H1 (cell line): ENCODE measurements at regions not wholly inside any gene's neighbourhood (a gene's known extent, or its start where the extent isn't known, plus 50 kb on each side); places are given as distances from the start of the nearest gene placed in this dataset.

Source experiments
- CTCF ChIA-PET: fragments of 300-600 bp; sonication (Branson Sonifier 250); formaldehyde crosslinking; loops from one replicate; lab custom pipeline; 2021; ENCODE audit not compliant: partially characterized antibody; lab: Charles Lee
- POLR2A ChIA-PET: fragments of 300-600 bp; sonication (Branson Sonifier 250); formaldehyde crosslinking; loops from one replicate; lab custom pipeline; 2021; ENCODE audit warnings: inconsistent platforms; ENCODE audit not compliant: partially characterized antibody; lab: Charles Lee
- DNase-seq, 2 experiments: peaks; one replicate each; pipeline versions ENCODE4 v3.0.0 to v3.0.0-alpha.2; 2010 to 2022; ENCODE audit warnings: low spot score in 2 of 2, low read depth in 1 of 2, mixed read lengths in 1 of 2
- FAIRE-seq: peaks from 2 replicates; lab custom pipeline; 2011; peaks lifted over from hg19 to GRCh38; lab: Jason Lieb, UNC
- H2AFZ ChIP-seq: 2 replicates; pipeline ENCODE4 v1.8.1; 2012; ENCODE audit warnings: low read length, inconsistent platforms
- H2AK5ac ChIP-seq: 2 replicates; pipeline ENCODE4 v1.6.1; 2013; ENCODE audit warnings: low read depth, low read length
- H2BK120ac ChIP-seq: replicated peaks from 2 replicates; pipeline ENCODE3; 2013; ENCODE audit warnings: low read depth, low read length, inconsistent platforms
- H2BK12ac ChIP-seq: 2 replicates; pipeline ENCODE4 v1.6.1; 2013; ENCODE audit warnings: low read depth, low read length
- H2BK15ac ChIP-seq: 2 replicates; pipeline ENCODE4 v1.6.1; 2013; ENCODE audit warnings: low read length
- H2BK20ac ChIP-seq: 2 replicates; pipeline ENCODE4 v1.6.1; 2013; ENCODE audit warnings: low read length
- H2BK5ac ChIP-seq: 2 replicates; pipeline ENCODE4 v1.6.1; 2013; ENCODE audit warnings: low read depth, low read length
- H3K14ac ChIP-seq: 2 replicates; pipeline ENCODE4 v1.6.1; 2013; ENCODE audit warnings: inconsistent platforms; ENCODE audit not compliant: insufficient read length
- H3K18ac ChIP-seq: 2 replicates; pipeline ENCODE4 v1.6.1; 2013; ENCODE audit warnings: low read length; ENCODE audit errors: extremely low read depth
- H3K23ac ChIP-seq: 2 replicates; pipeline ENCODE4 v1.6.1; 2013; ENCODE audit warnings: inconsistent platforms; ENCODE audit not compliant: insufficient read length
- H3K23me2 ChIP-seq: 2 replicates; pipeline ENCODE4 v1.6.1; 2013; ENCODE audit warnings: low read depth, low read length
- H3K27ac ChIP-seq: 2 replicates; pipeline ENCODE4 v1.6.1; 2011; ENCODE audit warnings: low read depth, low read length, inconsistent platforms
- H3K27me3 ChIP-seq, 4 experiments: replicated peaks in 1 of 4; 1 replicate in 1 of 4; 2 replicates in 3 of 4; pipeline versions ENCODE4 v1.6.1 to v1.8.1; 2011 to 2013; ENCODE audit warnings: low read length in 3 of 4, mild to moderate bottlenecking in 3 of 4, inconsistent platforms in 2 of 4, mixed read lengths in 2 of 4, moderate library complexity in 1 of 4; ENCODE audit not compliant: control insufficient read depth in 3 of 4, insufficient read depth in 3 of 4; ENCODE audit errors: extremely low read depth in 1 of 4
- H3K36me3 ChIP-seq, 4 experiments: 2 replicates each; pipeline versions ENCODE4 v1.6.1 to v1.8.1; 2011 to 2013; ENCODE audit warnings: mild to moderate bottlenecking in 4 of 4, low read length in 3 of 4, moderate library complexity in 2 of 4, control low read depth in 1 of 4, inconsistent platforms in 1 of 4; ENCODE audit not compliant: insufficient read depth in 4 of 4, control insufficient read depth in 2 of 4
- H3K4ac ChIP-seq: replicated peaks from 2 replicates; pipeline ENCODE3; 2013; ENCODE audit warnings: low read length, low read depth, mixed read lengths, inconsistent platforms; ENCODE audit not compliant: insufficient read length
- H3K4me1 ChIP-seq, 4 experiments: replicated peaks in 1 of 4; 1 replicate in 1 of 4; 2 replicates in 3 of 4; pipeline versions ENCODE4 v1.6.1 to v1.8.1; 2011 to 2013; ENCODE audit warnings: low read length in 3 of 4, inconsistent platforms in 2 of 4, mixed read lengths in 1 of 4; ENCODE audit not compliant: insufficient read depth in 4 of 4, control insufficient read depth in 3 of 4
- H3K4me2 ChIP-seq, 2 experiments: 2 replicates each; pipeline versions ENCODE4 v1.6.1 to v1.8.1; 2011 to 2013; ENCODE audit warnings: low read depth in 2 of 2, low read length in 2 of 2, control low read depth in 1 of 2, inconsistent platforms in 1 of 2, mild to moderate bottlenecking in 1 of 2; ENCODE audit not compliant: insufficient read depth in 1 of 2
- H3K4me3 ChIP-seq, 4 experiments: fragments of 200-600, 300-600 bp in 1 of 4; sonication (generic), shearing (Covaris generic), sonication (Bioruptor Twin) in 1 of 4; 2 replicates each; pipeline versions ENCODE4 v1.5.1 to v1.8.1; 2011 to 2016; ENCODE audit warnings: low read length in 4 of 4, low read depth in 3 of 4, control low read depth in 2 of 4, inconsistent platforms in 2 of 4, mild to moderate bottlenecking in 2 of 4, mixed read lengths in 1 of 4, moderate library complexity in 1 of 4; ENCODE audit not compliant: insufficient read depth in 2 of 4; ENCODE audit errors: extremely low read depth in 1 of 4
- H3K56ac ChIP-seq: replicated peaks from 2 replicates; pipeline ENCODE3; 2013; ENCODE audit warnings: low read depth, mild to moderate bottlenecking, mixed read lengths, low read length, inconsistent platforms; ENCODE audit not compliant: insufficient read length
- H3K79me1 ChIP-seq: 2 replicates; pipeline ENCODE4 v1.6.1; 2013; ENCODE audit warnings: low read depth, low read length, control low read depth
- H3K79me2 ChIP-seq, 2 experiments: 2 replicates each; pipeline versions ENCODE4 v1.6.1 to v1.8.1; 2012 to 2013; ENCODE audit warnings: low read length in 2 of 2, mild to moderate bottlenecking in 2 of 2, inconsistent platforms in 1 of 2; ENCODE audit not compliant: insufficient read depth in 2 of 2, control insufficient read depth in 1 of 2
- H3K9ac ChIP-seq, 4 experiments: replicated peaks in 1 of 4; 1 replicate in 1 of 4; 2 replicates in 3 of 4; pipeline versions ENCODE4 v1.6.1 to v1.8.1; 2011 to 2013; ENCODE audit warnings: low read depth in 3 of 4, low read length in 3 of 4, control low read depth in 2 of 4, mild to moderate bottlenecking in 2 of 4, moderate library complexity in 2 of 4, inconsistent platforms in 1 of 4; ENCODE audit errors: extremely low read depth in 1 of 4
- H3K9me3 ChIP-seq, 2 experiments: 2 replicates each; pipeline versions ENCODE4 v1.6.1 to v1.8.1; 2012 to 2013; ENCODE audit warnings: mild to moderate bottlenecking in 2 of 2, moderate library complexity in 2 of 2, control low read depth in 1 of 2, inconsistent platforms in 1 of 2, low read depth in 1 of 2, low read length in 1 of 2, mixed read lengths in 1 of 2; ENCODE audit not compliant: insufficient read depth in 2 of 2
- H4K20me1 ChIP-seq, 2 experiments: replicated peaks in 1 of 2; 2 replicates each; pipeline versions ENCODE3 to v1.8.1; 2011 to 2013; ENCODE audit warnings: inconsistent platforms in 2 of 2, low read length in 2 of 2, mild to moderate bottlenecking in 1 of 2; ENCODE audit not compliant: insufficient read depth in 2 of 2, control insufficient read depth in 1 of 2
- H4K5ac ChIP-seq: 2 replicates; pipeline ENCODE4 v1.6.1; 2013; ENCODE audit warnings: low read length, low read depth, mixed read lengths, inconsistent platforms; ENCODE audit not compliant: insufficient read length
- H4K8ac ChIP-seq: 2 replicates; pipeline ENCODE4 v1.8.0; 2013; ENCODE audit warnings: mild to moderate bottlenecking, moderate library complexity, low read length, inconsistent platforms; ENCODE audit not compliant: insufficient read depth; ENCODE audit errors: extremely low read depth
- H4K91ac ChIP-seq: replicated peaks from 2 replicates; pipeline ENCODE3; 2013; ENCODE audit warnings: low read length, mixed read lengths, inconsistent platforms; ENCODE audit not compliant: insufficient read length
- ASH2L ChIP-seq: fragments of 200-600, 300-600 bp; sonication (generic); IDR thresholded peaks from one replicate; pipeline ENCODE4 v1.7.1; 2017; ENCODE audit warnings: low read length
- CHD1 ChIP-seq: IDR thresholded peaks from 2 replicates; pipeline ENCODE4 v1.6.1; 2012; ENCODE audit warnings: low read depth, low read length, improper control_type of control experiment
- KDM5A ChIP-seq: fragments of 200-600 bp; IDR thresholded peaks from 2 replicates; pipeline ENCODE4 v1.7.1; 2012; ENCODE audit warnings: mild to moderate bottlenecking, low read length, inconsistent platforms, mixed read lengths
- MAFK ChIP-seq: IDR thresholded peaks from 2 replicates; pipeline ENCODE4 v1.6.1; 2012; ENCODE audit warnings: low read depth, mild to moderate bottlenecking, improper control_type of control experiment, low read length
- SP4 ChIP-seq: IDR thresholded peaks from 2 replicates; pipeline ENCODE4 v1.6.1; 2012; ENCODE audit warnings: low read length, inconsistent platforms
- SRF ChIP-seq: IDR thresholded peaks from 2 replicates; pipeline ENCODE4 v1.6.1; 2011; ENCODE audit warnings: mild to moderate bottlenecking, low read depth, low read length, moderate library complexity
- TAF1 ChIP-seq: IDR thresholded peaks from 2 replicates; pipeline ENCODE4 v1.6.1; 2011; ENCODE audit warnings: mild to moderate bottlenecking, low read depth, low read length
- TAF7 ChIP-seq: optimal IDR thresholded peaks from 2 replicates; pipeline ENCODE3; 2011; ENCODE audit warnings: low read depth, mild to moderate bottlenecking, inconsistent platforms, low read length, moderate library complexity, borderline replicate concordance
- WGBS, 2 experiments: shearing (Covaris generic) in 1 of 2; methylation state at CpG; one replicate each; pipeline versions ENCODE4 v1.1.6 to v1.1.7; 2013 to 2015; ENCODE audit warnings: low lambda C conversion rate in 2 of 2, mixed read lengths in 2 of 2, inconsistent platforms in 1 of 2, low coverage in 1 of 2, missing lambda C conversion rate in 1 of 2; ENCODE audit not compliant: insufficient replicate concordance in 2 of 2, insufficient coverage in 1 of 2, insufficient read length in 1 of 2; ENCODE audit errors: extremely low coverage in 1 of 2, missing lambda C conversion rate in 1 of 2; 5-methylcytosine and 5-hydroxymethylcytosine counted together
- TF ChIP-seq, protein P1 (sequence below): IDR thresholded peaks from 2 replicates; pipeline ENCODE4 v1.6.1; 2012; ENCODE audit warnings: inconsistent platforms

DNA sequence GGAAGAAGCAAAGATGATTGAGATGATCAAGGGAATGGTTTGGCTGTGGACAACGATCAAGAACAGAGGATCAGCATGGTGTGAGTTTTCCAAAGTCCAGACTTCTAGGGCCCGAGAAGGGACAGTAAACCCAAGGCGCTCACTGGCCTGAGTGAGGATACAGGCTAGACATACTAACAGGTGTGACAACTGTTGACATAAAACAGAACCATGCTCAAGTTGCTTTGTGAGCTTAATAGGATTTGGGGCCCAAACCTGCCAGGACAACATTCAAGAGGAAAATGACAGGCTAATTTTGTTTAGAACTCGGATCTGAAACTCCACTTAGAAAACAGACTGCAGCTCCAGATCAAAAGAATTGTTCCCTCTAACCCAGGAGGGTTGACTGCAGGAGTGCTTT, 68.1 kb upstream of the ACKR3 start:
- no peak overlapping the region for H3K27ac ChIP-seq
- H3K9me3 ChIP-seq, result no peaks in the 10 kb centered on the region
- H3K14ac ChIP-seq, result no peak overlapping the region
- H3K27me3 ChIP-seq, result no peaks in the 10 kb centered on the region
- no peaks in the 10 kb centered on the region for H3K23me2 ChIP-seq
- H3K23ac ChIP-seq, result no peak overlapping the region
- H2BK15ac ChIP-seq, result no peak overlapping the region
- H2AK5ac ChIP-seq, result no peak overlapping the region
- DNase-seq (no peak), FAIRE-seq (no peak)
- H3K4ac ChIP-seq, result no peak overlapping the region
- H4K5ac ChIP-seq, result no peak overlapping the region
- H2BK5ac ChIP-seq, result no peak overlapping the region
- no peaks in the 10 kb centered on the region for H4K20me1 ChIP-seq
- H2AFZ ChIP-seq, result no peak overlapping the region
- POLR2A ChIA-PET, result no interaction called here
- no peak overlapping the region for H3K4me3 ChIP-seq
- 87% methylated on average over 4 of the region's 4 CpGs; no CpG with 5 or more reads in 1 of the 2 experiments for WGBS, 2 experiments
- no peaks in the 10 kb centered on the region for H3K36me3 ChIP-seq
- H3K79me2 ChIP-seq, result no peaks in the 10 kb centered on the region
- H3K4me1 ChIP-seq, result no peaks in the 10 kb centered on the region
- H3K9ac ChIP-seq, result no peak overlapping the region
- no peak overlapping the region for H3K4me2 ChIP-seq
- no peak overlapping the region for H3K18ac ChIP-seq
- H2BK20ac ChIP-seq, result no peak overlapping the region
- H2BK12ac ChIP-seq, result no peak overlapping the region
- no peak overlapping the region for H3K56ac ChIP-seq
- H3K79me1 ChIP-seq, result no peaks in the 10 kb centered on the region
- no peak overlapping the region for H2BK120ac ChIP-seq
- CTCF ChIA-PET, result interaction anchor here (1.0 to 3.6 kb wide), 3 partner anchors 12 to 149 kb away, joined by 3 to 27 read pairs (median 3); no protein-coding TSS in a partner anchor
- no peak overlapping the region for H4K8ac ChIP-seq
- no peak overlapping the region for H4K91ac ChIP-seq
- TF ChIP-seq, protein P1, sequence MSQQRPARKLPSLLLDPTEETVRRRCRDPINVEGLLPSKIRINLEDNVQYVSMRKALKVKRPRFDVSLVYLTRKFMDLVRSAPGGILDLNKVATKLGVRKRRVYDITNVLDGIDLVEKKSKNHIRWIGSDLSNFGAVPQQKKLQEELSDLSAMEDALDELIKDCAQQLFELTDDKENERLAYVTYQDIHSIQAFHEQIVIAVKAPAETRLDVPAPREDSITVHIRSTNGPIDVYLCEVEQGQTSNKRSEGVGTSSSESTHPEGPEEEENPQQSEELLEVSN, result no peak
- TF ChIP-seq SRF (no peak), CHD1 (no peak), TAF7 (no peak), ASH2L (no peak), KDM5A (no peak), TAF1 (no peak), MAFK (no peak), SP4 (no peak)
